ENCODE measurements at regions not wholly inside any gene's neighbourhood (a gene's known extent, or its start where the extent isn't known, plus 50 kb on each side); places are given as distances from the start of the nearest gene placed in this dataset.

DNA sequence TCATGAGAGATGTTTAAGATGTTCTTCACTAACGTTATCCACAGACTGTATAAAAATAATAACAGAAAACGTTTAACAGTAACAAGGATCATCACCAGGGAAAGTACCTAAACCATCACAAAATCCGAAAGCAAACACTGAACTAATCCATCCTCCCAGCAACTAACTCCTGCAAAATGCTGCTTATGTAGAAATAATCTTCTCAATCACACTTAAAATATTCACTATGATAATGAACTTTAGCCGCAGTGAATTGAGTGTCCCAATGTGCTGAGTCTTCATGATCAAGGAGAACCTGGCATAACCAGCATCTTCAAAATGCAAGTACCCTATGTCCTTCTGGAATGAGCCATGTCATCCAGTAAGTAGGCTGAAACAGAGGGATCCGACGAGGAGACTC is 166.1 kb downstream of the LTN1 start:
- no peak for DNase-seq

- no peak for DNase-seq
Observed at GRCh38 chr21:28826021-28826420, 166.7 kb downstream of the LTN1 start.

DNA sequence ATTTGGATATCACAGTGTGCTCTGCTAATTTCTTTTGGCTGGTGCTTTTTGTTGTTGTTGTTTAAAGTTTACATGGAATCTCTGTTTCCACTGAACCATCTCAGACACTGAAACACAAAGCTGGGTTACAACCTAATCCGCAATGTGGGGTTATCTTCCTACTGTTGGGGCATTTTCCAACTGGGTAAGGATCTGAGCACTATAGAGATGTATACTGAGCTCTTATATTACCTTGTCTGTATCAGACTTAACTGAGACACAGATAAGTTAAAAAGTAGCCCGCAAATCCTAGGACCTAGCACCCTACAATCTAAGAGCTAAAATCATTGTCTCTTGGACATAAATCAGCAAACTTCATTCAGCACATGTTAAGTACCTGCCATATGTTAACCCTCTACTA is 169.2 kb downstream of the LTN1 start:
- no peak for DNase-seq

DNA sequence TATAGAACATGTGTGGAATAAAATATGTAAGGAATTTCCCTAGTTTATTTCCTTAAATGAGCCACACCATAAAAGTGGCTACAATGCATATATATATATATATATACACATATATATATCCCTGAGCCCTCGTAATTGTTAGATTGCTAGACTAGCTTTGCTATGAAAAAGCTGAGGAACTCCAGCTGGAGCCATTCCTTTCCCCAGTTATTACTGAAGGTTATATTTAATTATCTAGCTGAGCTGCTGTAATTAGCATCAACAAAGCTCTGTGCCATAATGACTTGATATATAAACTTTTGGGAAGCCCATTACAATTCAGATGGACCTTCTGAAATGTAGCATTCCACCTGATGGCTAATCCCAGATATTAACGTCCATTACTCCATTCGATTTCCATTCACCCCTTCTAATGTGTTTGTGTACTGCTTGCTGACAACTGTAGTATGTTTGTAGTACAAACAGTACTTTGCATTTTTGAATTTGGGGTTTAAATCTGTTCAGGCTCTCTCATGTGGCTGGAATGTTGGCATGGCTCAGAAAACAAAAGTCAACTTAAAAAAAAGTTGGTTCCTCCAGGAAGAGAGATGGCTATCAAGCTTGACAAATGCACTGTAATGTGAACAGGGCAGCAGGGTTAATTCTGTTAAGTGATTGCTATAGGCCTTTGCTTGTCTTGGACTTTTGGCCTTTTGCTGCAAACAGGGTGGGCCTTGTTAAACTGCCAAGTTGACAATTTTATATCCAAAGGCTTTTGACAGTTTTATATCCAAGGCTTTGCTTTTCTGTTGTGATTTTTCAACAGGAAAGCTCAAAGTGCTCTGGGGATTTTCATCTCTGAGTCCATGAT is 170.0 kb downstream of the LTN1 start:
- DNase-seq: no peak

DNA sequence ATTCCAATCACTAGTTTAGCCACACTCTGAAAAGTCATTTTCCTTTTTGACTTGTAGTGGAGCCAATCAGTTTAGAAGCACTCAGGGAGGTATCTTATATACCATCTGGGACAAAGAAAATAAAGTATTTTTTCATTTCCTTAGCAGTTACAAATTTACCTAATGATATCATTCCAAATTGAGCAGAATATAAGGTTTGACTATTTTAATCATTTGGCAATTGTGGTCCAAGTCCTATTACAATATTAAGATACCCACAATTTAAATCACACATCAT is 170.6 kb downstream of the LTN1 start:
- no peak for DNase-seq

- DNase-seq: no peak
Observed at GRCh38 chr21:28821276-28822122, 171.2 kb downstream of the LTN1 start.

GRCh38 chr21:28818663-28819278 is 173.9 kb downstream of the LTN1 start:
- no peak for DNase-seq

- no peak for DNase-seq
Observed at GRCh38 chr21:28817871-28818270, 174.8 kb downstream of the LTN1 start.

GRCh38 chr21:28811860-28812259 is 180.8 kb downstream of the LTN1 start:
- no peak for DNase-seq

GRCh38 chr21:28810826-28811524 is 181.7 kb downstream of the LTN1 start:
- DNase-seq: no peak

DNA sequence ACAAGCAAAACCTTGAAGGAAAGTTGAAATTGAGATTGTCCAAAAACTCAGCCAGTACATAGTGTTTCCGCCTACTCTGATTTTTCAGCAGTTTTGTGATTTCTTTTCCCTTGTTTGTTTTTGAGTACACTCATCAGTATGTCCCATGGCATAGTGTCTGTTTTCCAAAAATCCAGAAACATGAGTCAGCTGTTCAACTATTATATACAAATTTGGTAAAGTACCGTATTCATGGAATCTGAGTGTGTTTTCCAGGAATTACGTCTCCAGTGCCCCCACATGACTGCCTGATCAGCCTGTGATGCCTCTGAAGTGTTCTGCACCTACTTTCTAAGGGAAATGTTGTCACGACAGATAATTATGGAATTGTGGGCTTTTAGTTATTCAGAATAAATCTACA is 186.8 kb downstream of the LTN1 start:
- no peak for DNase-seq

GRCh38 chr21:28804089-28804670 is 188.5 kb downstream of the LTN1 start:
- no peak for DNase-seq

DNA sequence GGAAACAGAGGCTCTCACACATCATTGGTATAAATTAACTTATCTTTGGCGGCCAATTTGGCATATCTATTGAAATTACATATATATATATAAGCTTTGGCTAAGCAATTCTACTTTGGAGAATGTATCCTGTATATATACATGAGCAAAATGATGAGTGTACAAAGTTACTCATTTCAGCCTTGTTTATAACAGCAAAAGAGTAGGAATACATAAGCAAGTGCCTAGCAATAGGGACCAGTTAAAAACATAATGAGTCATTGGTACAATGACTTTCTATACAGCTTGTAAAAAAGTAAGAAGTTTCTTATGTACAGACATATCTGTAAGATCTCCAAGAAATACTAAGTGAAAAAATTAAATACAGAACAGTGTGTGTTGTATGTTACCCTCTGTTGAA is 190.8 kb downstream of the LTN1 start:
- DNase-seq: no peak

DNA sequence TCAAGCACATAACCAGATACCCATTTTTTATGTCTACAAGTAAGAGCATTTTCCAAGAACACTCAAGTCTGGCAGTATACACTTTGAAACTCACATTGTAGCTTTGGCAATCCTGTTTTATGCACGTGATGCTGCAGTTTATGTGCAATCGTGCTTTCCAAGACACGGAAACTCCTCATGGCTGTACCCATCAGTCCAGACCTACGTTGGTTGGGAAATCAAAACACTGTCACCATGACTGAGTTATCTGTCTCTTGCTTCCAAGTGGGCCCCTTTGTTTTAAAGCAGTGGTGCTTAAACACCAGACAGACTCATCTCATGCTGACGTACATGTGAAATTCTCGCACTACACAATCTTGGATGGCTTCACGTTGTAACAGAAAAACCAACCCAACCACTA is 192.8 kb downstream of the LTN1 start:
- no peak for DNase-seq

DNA sequence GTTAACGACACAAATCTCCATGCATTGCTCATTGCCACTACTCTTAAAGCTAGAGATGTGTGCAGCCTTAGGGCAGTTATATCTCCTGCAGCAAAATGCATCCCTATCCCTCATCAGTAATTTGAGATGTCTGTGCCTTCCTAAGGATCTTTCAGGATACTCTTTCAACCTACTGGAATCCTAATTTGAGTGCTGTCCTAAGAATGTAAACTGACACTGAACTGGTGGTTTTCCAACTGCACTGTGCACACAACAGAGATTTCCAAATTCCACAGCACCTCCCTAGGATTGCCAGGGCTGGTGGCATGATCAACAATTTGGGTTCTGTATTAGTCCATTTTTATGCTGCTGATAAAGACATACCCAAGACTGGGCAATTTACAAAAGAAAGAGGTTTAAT is 193.9 kb downstream of the LTN1 start:
- DNase-seq: no peak

DNA sequence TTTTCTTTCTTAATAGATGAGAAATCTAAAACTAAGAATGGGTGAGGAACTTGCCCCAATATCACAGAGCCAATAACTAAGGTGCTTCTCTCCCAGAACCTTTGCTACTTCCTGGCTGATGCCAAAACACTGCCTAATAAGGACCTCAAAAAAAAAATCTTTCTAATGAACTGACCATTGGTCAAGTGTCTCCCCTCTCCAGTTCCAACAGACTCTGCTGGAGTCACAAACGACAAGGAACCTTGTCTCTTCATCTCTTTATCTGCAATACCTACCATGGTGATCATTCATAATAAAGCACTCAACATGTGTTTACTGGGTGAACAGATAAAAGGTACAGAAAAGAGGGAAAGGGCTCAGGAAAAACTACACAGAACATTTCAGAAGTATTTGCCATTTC is 197.4 kb downstream of the LTN1 start:
- no peak for DNase-seq

DNA sequence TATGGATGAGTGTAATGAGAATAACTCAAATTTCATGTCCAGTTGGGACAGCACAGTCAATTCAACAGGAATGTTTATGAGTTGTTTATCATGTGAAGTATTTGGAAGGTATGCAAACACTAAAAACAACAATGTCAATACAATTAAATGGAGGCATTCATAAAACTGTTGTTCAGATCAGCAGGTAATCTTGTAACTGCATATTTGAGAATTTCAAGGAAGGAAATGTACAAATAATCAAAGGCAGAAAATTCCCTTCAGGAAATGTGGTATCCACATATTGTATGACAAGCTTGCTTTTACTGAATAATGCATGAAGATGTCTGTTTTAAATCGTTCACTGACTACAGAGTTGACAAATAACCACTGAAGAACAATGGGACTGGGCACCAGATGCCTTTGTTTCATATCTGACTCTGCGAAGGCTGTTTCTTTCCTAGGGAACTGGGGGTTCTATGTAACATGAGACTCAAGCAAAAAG is 198.3 kb downstream of the LTN1 start:
- no peak for DNase-seq

- no peak for DNase-seq
Observed at GRCh38 chr21:28793043-28793442, 199.6 kb downstream of the LTN1 start.

- DNase-seq: no peak
Observed at GRCh38 chr21:28791595-28792282, 200.9 kb downstream of the LTN1 start.

- no peak for DNase-seq
Observed at GRCh38 chr21:28790335-28790734, 202.3 kb downstream of the LTN1 start.

DNA sequence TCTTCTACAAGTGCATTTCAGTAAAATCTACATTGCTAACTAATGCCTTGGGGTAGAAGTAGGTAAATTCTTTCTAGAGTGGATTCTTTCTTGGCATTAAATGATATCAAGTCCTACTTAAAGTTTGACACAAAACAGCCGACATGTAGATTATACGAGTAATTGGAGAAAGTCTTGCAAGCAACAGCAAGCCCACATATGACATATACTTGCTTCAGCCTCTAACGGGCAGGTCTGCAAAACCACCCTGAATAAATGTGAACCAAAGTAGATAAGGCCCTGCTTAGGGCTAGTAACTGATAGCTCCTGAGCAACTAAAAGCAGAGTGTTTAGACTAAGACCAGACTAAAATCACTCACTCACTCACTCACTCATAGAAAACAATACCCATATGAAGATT is 203.2 kb downstream of the LTN1 start:
- no peak for DNase-seq

DNA sequence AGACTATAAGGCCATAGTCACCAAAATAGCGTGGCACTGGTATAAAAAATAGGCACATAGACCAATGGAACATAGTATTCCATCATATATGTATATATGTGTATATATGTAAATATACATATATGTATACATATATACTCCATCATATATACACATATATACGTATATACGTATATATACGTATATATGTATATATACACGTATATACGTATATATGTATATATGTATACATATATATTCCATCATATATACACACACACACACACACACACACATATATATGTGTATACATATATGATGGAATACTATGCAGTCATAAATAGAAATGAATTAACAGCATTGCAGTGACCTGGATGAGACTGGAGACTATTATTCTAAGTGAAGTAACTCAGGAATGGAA is 204.6 kb downstream of the LTN1 start:
- no peak for DNase-seq

Measured in stimulated activated CD4-positive, alpha-beta T cell treated with anti-CD3 and anti-CD28 coated beads, Interleukin-4, amount 100 ng/mL, for 24 hours (primary cell).